H9 (cell line): ENCODE measurements at regions not wholly inside any gene's neighbourhood (a gene's known extent, or its start where the extent isn't known, plus 50 kb on each side); places are given as distances from the start of the nearest gene placed in this dataset.

ENCODE experiments used
- DNase-seq: peaks from one replicate; pipeline ENCODE4 v3.0.0-alpha.2; 2017
- H2AFZ ChIP-seq: one replicate; pipeline ENCODE4 v1.6.1; 2013; ENCODE audit warnings: mild to moderate bottlenecking, low read length, control low read depth, moderate library complexity
- H2AK5ac ChIP-seq: 2 replicates; pipeline ENCODE4 v1.6.1; 2013; ENCODE audit warnings: low read length, control low read depth, mixed read lengths; ENCODE audit not compliant: insufficient read length
- H2BK120ac ChIP-seq: one replicate; pipeline ENCODE4 v1.6.1; 2013; ENCODE audit warnings: low read depth, mild to moderate bottlenecking, low read length, control low read depth, inconsistent platforms; ENCODE audit not compliant: poor library complexity, severe bottlenecking
- H2BK12ac ChIP-seq: 2 replicates; pipeline ENCODE4 v1.6.1; 2013; ENCODE audit warnings: low read length, control low read depth, mixed read lengths, low read depth; ENCODE audit not compliant: insufficient read length
- H2BK15ac ChIP-seq: 2 replicates; pipeline ENCODE4 v1.6.1; 2013; ENCODE audit warnings: low read depth, low read length, control low read depth
- H2BK20ac ChIP-seq: one replicate; pipeline ENCODE4 v1.6.1; 2013; ENCODE audit warnings: low read depth, mild to moderate bottlenecking, low read length, control low read depth, inconsistent platforms; ENCODE audit not compliant: poor library complexity, severe bottlenecking
- H2BK5ac ChIP-seq: 2 replicates; pipeline ENCODE4 v1.6.1; 2013; ENCODE audit warnings: low read length, control low read depth, mixed read lengths; ENCODE audit not compliant: insufficient read length
- H3K14ac ChIP-seq: 2 replicates; pipeline ENCODE4 v1.6.1; 2013; ENCODE audit warnings: low read length, control low read depth; ENCODE audit not compliant: insufficient read depth
- H3K18ac ChIP-seq: 2 replicates; pipeline ENCODE4 v1.6.1; 2013; ENCODE audit warnings: low read depth, mild to moderate bottlenecking, mixed read lengths, low read length, control low read depth; ENCODE audit not compliant: insufficient read length
- H3K23ac ChIP-seq: 2 replicates; pipeline ENCODE4 v1.6.1; 2013; ENCODE audit warnings: low read length, control low read depth, mixed read lengths, low read depth; ENCODE audit not compliant: insufficient read length
- H3K23me2 ChIP-seq: 2 replicates; pipeline ENCODE4 v1.6.1; 2013; ENCODE audit warnings: low read depth, mild to moderate bottlenecking, mixed read lengths, low read length, control low read depth; ENCODE audit not compliant: insufficient read length, poor library complexity, severe bottlenecking
- H3K27ac ChIP-seq: 2 replicates; pipeline ENCODE4 v1.5.1; 2013; ENCODE audit warnings: low read length, control low read depth, mixed read lengths, low read depth; ENCODE audit not compliant: insufficient read length
- H3K27me3 ChIP-seq: 2 replicates; pipeline ENCODE4 v1.6.1; 2013; ENCODE audit warnings: low read length, control low read depth, inconsistent platforms; ENCODE audit not compliant: insufficient read depth
- H3K4ac ChIP-seq: 2 replicates; pipeline ENCODE4 v1.6.1; 2013; ENCODE audit warnings: low read depth, mild to moderate bottlenecking, control low read depth, inconsistent platforms, low read length, moderate library complexity
- H3K4me1 ChIP-seq: 2 replicates; pipeline ENCODE4 v1.6.1; 2013; ENCODE audit warnings: low read length, control low read depth, inconsistent platforms; ENCODE audit not compliant: insufficient read depth
- H3K4me2 ChIP-seq: 2 replicates; pipeline ENCODE4 v1.6.1; 2013; ENCODE audit warnings: low read length, control low read depth, mixed read lengths; ENCODE audit not compliant: insufficient read length, insufficient read depth
- H3K56ac ChIP-seq: 2 replicates; pipeline ENCODE4 v1.6.1; 2013; ENCODE audit warnings: low read depth, mild to moderate bottlenecking, mixed read lengths, low read length, control low read depth; ENCODE audit not compliant: insufficient read length
- H3K79me1 ChIP-seq: 2 replicates; pipeline ENCODE4 v1.6.1; 2013; ENCODE audit warnings: low read depth, mild to moderate bottlenecking, moderate library complexity, low read length, control low read depth, inconsistent platforms; ENCODE audit not compliant: insufficient read depth, poor library complexity, severe bottlenecking
- H3K79me2 ChIP-seq: 2 replicates; pipeline ENCODE4 v1.6.1; 2013; ENCODE audit warnings: low read length, control low read depth, inconsistent platforms; ENCODE audit not compliant: insufficient read depth
- H3K9ac ChIP-seq: 2 replicates; pipeline ENCODE4 v1.6.1; 2013; ENCODE audit warnings: low read length, control low read depth, mixed read lengths; ENCODE audit not compliant: insufficient read length; ENCODE audit errors: extremely low read depth
- H3K9me3 ChIP-seq: one replicate; pipeline ENCODE4 v1.6.1; 2013; ENCODE audit warnings: low read depth, low read length, inconsistent platforms; ENCODE audit not compliant: control insufficient read depth
- H3T11ph ChIP-seq: one replicate; pipeline ENCODE4 v1.6.1; 2013; ENCODE audit warnings: mild to moderate bottlenecking, low read length, control low read depth, inconsistent platforms
- H4K20me1 ChIP-seq: one replicate; pipeline ENCODE4 v1.6.1; 2013; ENCODE audit not compliant: control insufficient read depth, insufficient read length, insufficient read depth
- H4K5ac ChIP-seq: 2 replicates; pipeline ENCODE4 v1.6.1; 2013; ENCODE audit warnings: low read depth, mild to moderate bottlenecking, mixed read lengths, low read length, control low read depth; ENCODE audit not compliant: insufficient read length
- H4K8ac ChIP-seq: replicated peaks from 2 replicates; pipeline ENCODE4 v1.6.1; 2013; ENCODE audit warnings: low read length, control low read depth, mixed read lengths, low read depth; ENCODE audit not compliant: insufficient read length
- H4K91ac ChIP-seq: 2 replicates; pipeline ENCODE4 v1.6.1; 2013; ENCODE audit warnings: low read depth, mild to moderate bottlenecking, moderate library complexity, mixed read lengths, low read length, control low read depth; ENCODE audit not compliant: insufficient read length
- H3K27ac Mint-ChIP-seq, 3 experiments: 2 replicates in 2 of 3; 3 replicates in 1 of 3; pipeline ENCODE4 v1.8.0; 2020 to 2021; ENCODE audit warnings: mixed read lengths in 3 of 3, mild to moderate bottlenecking in 1 of 3, moderate library complexity in 1 of 3
- H3K27me3 Mint-ChIP-seq: 2 replicates; pipeline ENCODE4 v1.8.0; 2021; ENCODE audit warnings: low read depth, mild to moderate bottlenecking, moderate library complexity, mixed read lengths
- H3K36me3 Mint-ChIP-seq, 3 experiments: 2 replicates in 2 of 3; 3 replicates in 1 of 3; pipeline ENCODE4 v1.8.0; 2020 to 2021; ENCODE audit warnings: low read depth in 3 of 3, mixed read lengths in 3 of 3; ENCODE audit not compliant: insufficient read depth in 1 of 3
- H3K4me1 Mint-ChIP-seq, 2 experiments: 2 replicates each; pipeline ENCODE4 v1.8.0; 2020; ENCODE audit warnings: mixed read lengths in 2 of 2
- H3K4me3 Mint-ChIP-seq, 2 experiments: 2 replicates in 1 of 2; 3 replicates in 1 of 2; pipeline ENCODE4 v1.8.0; 2020 to 2021; ENCODE audit warnings: mild to moderate bottlenecking in 2 of 2, mixed read lengths in 2 of 2, moderate library complexity in 1 of 2
- H3K9me3 Mint-ChIP-seq, 2 experiments: 2 replicates in 1 of 2; 3 replicates in 1 of 2; pipeline ENCODE4 v1.8.0; 2020; ENCODE audit warnings: mild to moderate bottlenecking in 2 of 2, mixed read lengths in 2 of 2, moderate library complexity in 1 of 2
- WGBS: extraction: QIAGEN DNeasy Blood & Tissue Kit; methylation state at CpG from one replicate; pipeline ENCODE4 v1.1.7; 2013; ENCODE audit warnings: missing lambda C conversion rate, low lambda C conversion rate, mixed read lengths; ENCODE audit not compliant: insufficient read length; ENCODE audit errors: extremely low coverage; 5-methylcytosine and 5-hydroxymethylcytosine counted together
- TF ChIP-seq, protein P1 (sequence below): fragments of 200-600 bp; sonication (generic); conservative IDR thresholded peaks from 3 replicates; pipeline ENCODE4 v1.8.0; 2021; ENCODE audit warnings: antibody characterized with exemption, mild to moderate bottlenecking

DNA sequence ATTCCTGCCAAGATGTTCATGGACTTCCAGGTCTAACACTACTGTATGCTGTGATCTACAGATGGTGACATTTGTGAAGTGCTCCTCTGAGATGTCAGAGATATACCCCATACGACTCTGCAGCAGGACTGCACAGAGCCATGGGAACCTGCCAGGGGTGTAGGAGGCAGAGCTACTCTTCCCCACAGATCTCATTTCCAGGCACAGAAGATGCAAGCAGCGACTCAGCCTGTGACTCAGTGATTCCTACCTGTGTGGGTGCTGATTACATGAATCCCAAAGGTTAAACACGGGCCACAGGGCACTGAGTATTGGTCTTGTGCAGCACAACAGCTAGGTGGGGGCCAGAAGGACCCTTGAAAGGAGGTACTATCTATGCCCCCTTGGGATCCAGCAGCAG is 137.0 kb upstream of the SOX9 start:
- no peaks in the 10 kb centered on the region for H3K9me3 Mint-ChIP-seq
- H3K4me3 Mint-ChIP-seq, result no peak overlapping the region
- Histone ChIP-seq H4K20me1 (no peaks in the 10 kb centered on the region), H3K14ac (no peak overlapping the region), H2BK15ac (no peak overlapping the region), H4K5ac (no peak overlapping the region), H3K56ac (no peak overlapping the region), H2AFZ (no peak overlapping the region), H3T11ph (no peak overlapping the region), H3K18ac (no peak overlapping the region), H3K9ac (no peak overlapping the region), H3K23ac (no peak overlapping the region), H3K4ac (no peak overlapping the region), H3K27ac (no peak overlapping the region), H2BK5ac (no peak overlapping the region), H2BK20ac (no peak overlapping the region), H3K9me3 (no peaks in the 10 kb centered on the region), H3K79me1 (no peaks in the 10 kb centered on the region), H3K27me3 (no peaks in the 10 kb centered on the region), H4K8ac (no peak overlapping the region), H3K79me2 (no peaks in the 10 kb centered on the region), H2BK120ac (no peak overlapping the region), H2AK5ac (no peak overlapping the region), H3K4me1 (no peaks in the 10 kb centered on the region), H2BK12ac (no peak overlapping the region), H4K91ac (no peak overlapping the region), H3K23me2 (no peaks in the 10 kb centered on the region), H3K4me2 (no peak overlapping the region)
- no peaks in the 10 kb centered on the region; the same call in 1 of the 2 replicates for H3K27me3 Mint-ChIP-seq
- TF ChIP-seq, protein P1, sequence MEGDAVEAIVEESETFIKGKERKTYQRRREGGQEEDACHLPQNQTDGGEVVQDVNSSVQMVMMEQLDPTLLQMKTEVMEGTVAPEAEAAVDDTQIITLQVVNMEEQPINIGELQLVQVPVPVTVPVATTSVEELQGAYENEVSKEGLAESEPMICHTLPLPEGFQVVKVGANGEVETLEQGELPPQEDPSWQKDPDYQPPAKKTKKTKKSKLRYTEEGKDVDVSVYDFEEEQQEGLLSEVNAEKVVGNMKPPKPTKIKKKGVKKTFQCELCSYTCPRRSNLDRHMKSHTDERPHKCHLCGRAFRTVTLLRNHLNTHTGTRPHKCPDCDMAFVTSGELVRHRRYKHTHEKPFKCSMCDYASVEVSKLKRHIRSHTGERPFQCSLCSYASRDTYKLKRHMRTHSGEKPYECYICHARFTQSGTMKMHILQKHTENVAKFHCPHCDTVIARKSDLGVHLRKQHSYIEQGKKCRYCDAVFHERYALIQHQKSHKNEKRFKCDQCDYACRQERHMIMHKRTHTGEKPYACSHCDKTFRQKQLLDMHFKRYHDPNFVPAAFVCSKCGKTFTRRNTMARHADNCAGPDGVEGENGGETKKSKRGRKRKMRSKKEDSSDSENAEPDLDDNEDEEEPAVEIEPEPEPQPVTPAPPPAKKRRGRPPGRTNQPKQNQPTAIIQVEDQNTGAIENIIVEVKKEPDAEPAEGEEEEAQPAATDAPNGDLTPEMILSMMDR, result no peak
- H3K4me1 Mint-ChIP-seq, result no peaks in the 10 kb centered on the region
- H3K27ac Mint-ChIP-seq, result no peak overlapping the region; a peak in 1 of 7 replicates
- no CpG with 5 or more reads among the region's 3 CpGs for WGBS
- H3K36me3 Mint-ChIP-seq, result no peaks in the 10 kb centered on the region; a peak in 1 of 7 replicates
- DNase-seq, result no peak
